ENCODE measurements at regions not wholly inside any gene's neighbourhood (a gene's known extent, or its start where the extent isn't known, plus 50 kb on each side); places are given as distances from the start of the nearest gene placed in this dataset.
"Not testable (repeated sequence)": the region's sequence is repeated elsewhere in the genome, so short reads cannot be mapped to it uniquely, and the experiment has no call there.

- intact Hi-C loops (cut with micrococcal nuclease) = no loop called here
- DNase-seq (no peak), ATAC-seq (no peak)
These were observed 599.3 kb downstream of the RAPGEF2 start for GRCh38 chr4:159702200-159702599.

- ATAC-seq = no peak
- intact Hi-C loops (cut with micrococcal nuclease) = no loop called here
These were observed 602.5 kb downstream of the RAPGEF2 start for GRCh38 chr4:159705334-159705733.

GRCh38 chr4:159706704-159707103, 603.8 kb downstream of the RAPGEF2 start:
- intact Hi-C loops (cut with micrococcal nuclease) = no loop called here
- ATAC-seq (no peak), DNase-seq (no peak)

More at GRCh38 chr4:159705334-159705733, 602.5 kb downstream of the RAPGEF2 start:
- DNase-seq = no peak

GRCh38 chr4:159715180-159715579, 612.3 kb downstream of the RAPGEF2 start:
- intact Hi-C loops (cut with micrococcal nuclease); DNase-seq; ATAC-seq: not testable (repeated sequence)

- DNase-seq (no peak), ATAC-seq (no peak)
- intact Hi-C loops (cut with micrococcal nuclease) = no loop called here
These were observed 616.7 kb downstream of the RAPGEF2 start for GRCh38 chr4:159719531-159719930.

GRCh38 chr4:159722052-159722451, 619.2 kb downstream of the RAPGEF2 start:
- DNase-seq = no peak
- intact Hi-C loops (cut with micrococcal nuclease) = no loop called here
- no peak for ATAC-seq

- intact Hi-C loops (cut with micrococcal nuclease) = no loop called here
- DNase-seq = no peak
- no peak for ATAC-seq
These were observed 620.0 kb downstream of the RAPGEF2 start for GRCh38 chr4:159722918-159723317.

GRCh38 chr4:159723341-159724048, 620.6 kb downstream of the RAPGEF2 start:
- DNase-seq = no peak

GRCh38 chr4:159725571-159725970, 622.7 kb downstream of the RAPGEF2 start:
- ATAC-seq = no peak
- intact Hi-C loops (cut with micrococcal nuclease) = no loop called here
- no peak for DNase-seq

More at GRCh38 chr4:159723341-159724048, 620.6 kb downstream of the RAPGEF2 start:
- intact Hi-C loops (cut with micrococcal nuclease) = no loop called here
- ATAC-seq = no peak

GRCh38 chr4:159735281-159736207, 632.7 kb downstream of the RAPGEF2 start:
- no peak for DNase-seq

GRCh38 chr4:159736411-159736810, 633.5 kb downstream of the RAPGEF2 start:
- intact Hi-C loops (cut with micrococcal nuclease) = no loop called here
- DNase-seq = no peak
- ATAC-seq = no peak

More at GRCh38 chr4:159735281-159736207, 632.7 kb downstream of the RAPGEF2 start:
- intact Hi-C loops (cut with micrococcal nuclease) = no loop called here
- no peak for ATAC-seq

GRCh38 chr4:159743971-159744370, 641.1 kb downstream of the RAPGEF2 start:
- no peak for ATAC-seq
- DNase-seq = no peak
- intact Hi-C loops (cut with micrococcal nuclease) = no loop called here

- ATAC-seq (no peak), DNase-seq (no peak)
- intact Hi-C loops (cut with micrococcal nuclease) = no loop called here
These were observed 645.1 kb downstream of the RAPGEF2 start for GRCh38 chr4:159747983-159748382.

- ATAC-seq (no peak), DNase-seq (no peak)
- intact Hi-C loops (cut with micrococcal nuclease) = no loop called here
These were observed 646.1 kb downstream of the RAPGEF2 start for GRCh38 chr4:159748834-159749444.

GRCh38 chr4:159757499-159757898, 654.6 kb downstream of the RAPGEF2 start:
- no peak for DNase-seq
- ATAC-seq = no peak
- intact Hi-C loops (cut with micrococcal nuclease) = no loop called here

- no peak for DNase-seq
- intact Hi-C loops (cut with micrococcal nuclease) = no loop called here
- no peak for ATAC-seq
These were observed 655.2 kb downstream of the RAPGEF2 start for GRCh38 chr4:159758061-159758460.

- no peak for ATAC-seq
- no peak for DNase-seq
- intact Hi-C loops (cut with micrococcal nuclease) = no loop called here
These were observed 659.8 kb downstream of the RAPGEF2 start for GRCh38 chr4:159762672-159763071.

- intact Hi-C loops (cut with micrococcal nuclease) = no loop called here
- no peak for ATAC-seq
- no peak for DNase-seq
These were observed 661.6 kb downstream of the RAPGEF2 start for GRCh38 chr4:159764343-159764952.

GRCh38 chr4:159765382-159765781, 662.5 kb downstream of the RAPGEF2 start:
- DNase-seq = no peak
- no peak for ATAC-seq
- intact Hi-C loops (cut with micrococcal nuclease) = no loop called here

All from left ventricle myocardium superior (tissue), 1 donor.